Endodermal cell (in vitro differentiated cells): ENCODE measurements at regions not wholly inside any gene's neighbourhood (a gene's known extent, or its start where the extent isn't known, plus 50 kb on each side); places are given as distances from the start of the nearest gene placed in this dataset.
"Not testable (repeated sequence)": the region's sequence is repeated elsewhere in the genome, so short reads cannot be mapped to it uniquely, and the experiment has no call there.

Experiments
- DNase-seq: peaks from one replicate; pipeline ENCODE4 v3.0.0-alpha.2; 2017
- H3K27ac ChIP-seq: 2 replicates; pipeline ENCODE4 v1.5.1; 2013; ENCODE audit warnings: mild to moderate bottlenecking, low read depth, low read length, moderate library complexity
- H3K27me3 ChIP-seq: 2 replicates; pipeline ENCODE4 v1.6.1; 2013; ENCODE audit warnings: mild to moderate bottlenecking, low read length, moderate library complexity; ENCODE audit not compliant: insufficient read depth, control insufficient read depth, poor library complexity, severe bottlenecking
- H3K36me3 ChIP-seq: 2 replicates; pipeline ENCODE4 v1.7.0; 2013; ENCODE audit warnings: mild to moderate bottlenecking, low read length, moderate library complexity; ENCODE audit not compliant: control insufficient read depth, insufficient read depth
- H3K4me1 ChIP-seq: one replicate; pipeline ENCODE4 v1.7.0; 2013; ENCODE audit warnings: low read length; ENCODE audit not compliant: control insufficient read depth, insufficient read depth
- H3K4me3 ChIP-seq: 2 replicates; pipeline ENCODE4 v1.5.1; 2013; ENCODE audit warnings: mild to moderate bottlenecking, low read length, moderate library complexity
- H3K9ac ChIP-seq: 2 replicates; pipeline ENCODE4 v1.6.1; 2013; ENCODE audit warnings: mild to moderate bottlenecking, low read length, moderate library complexity; ENCODE audit not compliant: poor library complexity, severe bottlenecking; ENCODE audit errors: extremely low read depth
- H3K9me3 ChIP-seq: 2 replicates; pipeline ENCODE4 v1.6.1; 2013; ENCODE audit warnings: mild to moderate bottlenecking, low read length, moderate library complexity; ENCODE audit not compliant: control insufficient read depth
- H3K27ac Mint-ChIP-seq: 2 replicates; pipeline ENCODE4 v1.8.0; 2020; ENCODE audit warnings: mixed read lengths
- H3K27me3 Mint-ChIP-seq: 2 replicates; pipeline ENCODE4 v1.8.0; 2021; ENCODE audit warnings: mild to moderate bottlenecking, mixed read lengths; ENCODE audit not compliant: insufficient read depth
- H3K36me3 Mint-ChIP-seq: 2 replicates; pipeline ENCODE4 v1.8.0; 2020; ENCODE audit warnings: low read depth, mixed read lengths
- H3K4me1 Mint-ChIP-seq: 2 replicates; pipeline ENCODE4 v1.8.0; 2020; ENCODE audit warnings: mixed read lengths
- H3K4me3 Mint-ChIP-seq: 2 replicates; pipeline ENCODE4 v1.8.0; 2020; ENCODE audit warnings: mild to moderate bottlenecking, moderate library complexity, mixed read lengths
- H3K9me3 Mint-ChIP-seq: 2 replicates; pipeline ENCODE4 v1.8.0; 2020; ENCODE audit warnings: mild to moderate bottlenecking, mixed read lengths
- WGBS, 2 experiments: methylation state at CpG; one replicate each; pipeline versions ENCODE4 v1.1.5 to v1.1.7; 2013; ENCODE audit warnings: missing lambda C conversion rate in 2 of 2, mixed read lengths in 1 of 2; ENCODE audit not compliant: insufficient coverage in 1 of 2, insufficient read length in 1 of 2; 5-methylcytosine and 5-hydroxymethylcytosine counted together
- TF ChIP-seq, protein P1 (sequence below): fragments of 200-600 bp; sonication (generic); conservative IDR thresholded peaks from 2 replicates; pipeline ENCODE4 v1.5.0; 2021; ENCODE audit warnings: antibody characterized with exemption, mild to moderate bottlenecking

DNA sequence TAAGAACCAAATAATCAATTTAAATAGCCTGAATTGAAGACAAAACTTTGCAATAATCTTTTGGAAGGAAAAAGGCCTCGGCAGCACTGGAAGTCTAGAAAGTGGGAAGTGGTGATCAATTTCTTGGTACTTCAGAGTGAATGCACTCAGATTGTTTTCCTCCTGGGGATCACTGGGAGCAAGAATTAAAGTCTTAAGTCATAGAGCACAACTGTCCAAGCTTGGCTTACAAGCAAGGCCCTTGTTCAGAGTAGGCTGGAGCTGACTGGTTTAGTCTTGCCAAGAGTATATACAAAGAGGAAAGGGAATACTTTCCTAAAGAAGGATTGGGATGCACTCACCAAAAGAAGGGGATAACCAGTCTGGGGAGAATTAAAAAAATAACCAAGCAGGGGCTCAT is 637.1 kb downstream of the CCSER2 start:
- Mint-ChIP-seq H3K36me3 (no peaks in the 10 kb centered on the region), H3K27ac (no peak overlapping the region), H3K4me1 (peaks cover 3% of the 10 kb centered on the region), H3K9me3 (no peaks in the 10 kb centered on the region), H3K4me3 (no peak overlapping the region), H3K27me3 (no peaks in the 10 kb centered on the region)
- no peaks in the 10 kb centered on the region for H3K9me3 ChIP-seq
- no peaks in the 10 kb centered on the region for H3K27me3 ChIP-seq
- H3K36me3 ChIP-seq: no peaks in the 10 kb centered on the region
- DNase-seq: no peak
- TF ChIP-seq, protein P1, sequence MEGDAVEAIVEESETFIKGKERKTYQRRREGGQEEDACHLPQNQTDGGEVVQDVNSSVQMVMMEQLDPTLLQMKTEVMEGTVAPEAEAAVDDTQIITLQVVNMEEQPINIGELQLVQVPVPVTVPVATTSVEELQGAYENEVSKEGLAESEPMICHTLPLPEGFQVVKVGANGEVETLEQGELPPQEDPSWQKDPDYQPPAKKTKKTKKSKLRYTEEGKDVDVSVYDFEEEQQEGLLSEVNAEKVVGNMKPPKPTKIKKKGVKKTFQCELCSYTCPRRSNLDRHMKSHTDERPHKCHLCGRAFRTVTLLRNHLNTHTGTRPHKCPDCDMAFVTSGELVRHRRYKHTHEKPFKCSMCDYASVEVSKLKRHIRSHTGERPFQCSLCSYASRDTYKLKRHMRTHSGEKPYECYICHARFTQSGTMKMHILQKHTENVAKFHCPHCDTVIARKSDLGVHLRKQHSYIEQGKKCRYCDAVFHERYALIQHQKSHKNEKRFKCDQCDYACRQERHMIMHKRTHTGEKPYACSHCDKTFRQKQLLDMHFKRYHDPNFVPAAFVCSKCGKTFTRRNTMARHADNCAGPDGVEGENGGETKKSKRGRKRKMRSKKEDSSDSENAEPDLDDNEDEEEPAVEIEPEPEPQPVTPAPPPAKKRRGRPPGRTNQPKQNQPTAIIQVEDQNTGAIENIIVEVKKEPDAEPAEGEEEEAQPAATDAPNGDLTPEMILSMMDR: no peak
- H3K4me3 ChIP-seq: no peak overlapping the region
- WGBS, 2 experiments: 80 to 86% methylated on average over 1 of the region's 1 CpG
- H3K4me1 ChIP-seq: no peaks in the 10 kb centered on the region
- H3K27ac ChIP-seq: no peak overlapping the region
- no peak overlapping the region for H3K9ac ChIP-seq

DNA sequence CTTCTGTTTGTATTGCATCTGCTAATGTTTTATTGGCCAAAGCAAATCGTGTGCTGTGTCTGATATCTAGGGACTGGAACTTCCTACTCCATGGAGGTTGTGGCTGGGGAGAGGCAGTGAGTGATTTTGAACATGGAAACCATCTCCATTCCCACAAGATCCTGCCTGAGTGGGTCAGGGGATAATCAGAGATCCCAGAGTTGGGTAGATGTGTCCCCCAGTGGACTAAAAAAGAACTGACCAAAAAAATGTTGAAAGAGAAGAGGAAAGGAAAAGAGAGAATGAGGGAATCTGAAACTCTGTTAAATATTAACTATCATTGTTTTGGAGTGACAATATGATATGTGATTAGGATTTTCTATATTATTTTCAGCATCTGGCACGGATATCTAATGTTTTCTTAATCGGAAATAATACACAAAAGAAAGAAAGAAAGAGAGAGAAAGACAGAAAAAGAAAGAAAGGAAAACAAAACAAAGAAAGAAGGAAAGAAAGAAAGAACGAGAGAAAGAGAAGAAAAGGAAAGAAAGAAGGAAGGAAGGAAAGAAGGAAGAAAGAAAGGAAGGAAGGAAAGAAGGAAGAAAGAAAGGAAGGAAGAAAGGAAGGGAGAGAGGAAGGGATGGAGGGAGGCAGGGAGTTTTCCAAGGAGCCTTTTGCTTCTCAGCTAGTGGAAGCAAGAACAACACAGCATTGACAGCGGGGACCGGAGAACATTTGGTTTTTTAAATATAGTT is 638.5 kb downstream of the CCSER2 start:
- Histone ChIP-seq H3K36me3 (no peaks in the 10 kb centered on the region), H3K9me3 (peaks cover 4% of the 10 kb centered on the region), H3K9ac (no peak overlapping the region), H3K27me3 (no peaks in the 10 kb centered on the region), H3K27ac (no peak overlapping the region), H3K4me3 (no peak overlapping the region), H3K4me1 (no peaks in the 10 kb centered on the region)
- Mint-ChIP-seq H3K27me3 (no peaks in the 10 kb centered on the region), H3K9me3 (peaks cover 5% of the 10 kb centered on the region), H3K4me3 (no peak overlapping the region), H3K4me1 (peaks cover 3% of the 10 kb centered on the region), H3K36me3 (no peaks in the 10 kb centered on the region), H3K27ac (no peak overlapping the region)
- TF ChIP-seq, protein P1: peak; percentile 56
- no peak for DNase-seq
- WGBS, 2 experiments: 85 to 87% methylated on average over 3 to 6 of the region's 6 CpGs

DNA sequence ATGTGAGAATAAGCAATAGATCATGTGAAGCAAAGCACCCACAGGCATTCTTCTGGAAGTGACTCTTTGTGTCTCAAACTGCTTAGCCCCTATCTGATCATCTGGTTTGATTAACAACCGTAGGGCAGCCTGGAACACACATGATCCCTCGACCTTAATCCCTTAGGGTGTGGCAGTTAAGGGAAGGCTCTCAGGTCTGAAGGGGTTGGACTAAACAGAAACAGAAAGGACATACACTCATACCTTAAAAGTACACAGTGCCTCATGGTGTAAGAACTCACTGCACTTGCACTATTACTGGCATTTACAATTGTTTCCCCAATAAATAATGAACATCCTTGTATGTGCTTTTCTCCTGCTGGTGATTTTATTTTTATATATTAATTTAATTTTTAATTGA is 640.9 kb downstream of the CCSER2 start:
- H3K27ac ChIP-seq, H3K4me3 ChIP-seq, H3K9me3 ChIP-seq, H3K27me3 Mint-ChIP-seq, H3K4me3 Mint-ChIP-seq, H3K36me3 ChIP-seq, DNase-seq, H3K27me3 ChIP-seq, H3K4me1 ChIP-seq, H3K4me1 Mint-ChIP-seq, H3K9ac ChIP-seq, H3K27ac Mint-ChIP-seq, H3K36me3 Mint-ChIP-seq: not testable (repeated sequence)
- 79% methylated on average over 2 of the region's 2 CpGs; no CpG with 5 or more reads in 1 of the 2 experiments for WGBS, 2 experiments
- H3K9me3 Mint-ChIP-seq: peaks cover 25% of the 10 kb centered on the region
